ENCODE measurements at regions not wholly inside any gene's neighbourhood (a gene's known extent, or its start where the extent isn't known, plus 50 kb on each side); places are given as distances from the start of the nearest gene placed in this dataset.
"Not testable (repeated sequence)": the region's sequence is repeated elsewhere in the genome, so short reads cannot be mapped to it uniquely, and the experiment has no call there.

- DNase-seq (no peak), ATAC-seq (no peak)
- no peak overlapping the region for H3K27ac ChIP-seq
- H3K27me3 ChIP-seq = no peaks in the 10 kb centered on the region
- TF ChIP-seq CTCF (IDR thresholded peaks at IDR 0.05) = no peak
- H3K4me3 ChIP-seq = no peak overlapping the region
- H3K9me3 ChIP-seq = peaks cover 0 to 8% of the 10 kb centered on the region in 2 donors
- H3K36me3 ChIP-seq = no peaks in the 10 kb centered on the region
- intact Hi-C loops (cut with DNase I) = no loop called here
- no peaks in the 10 kb centered on the region for H3K4me1 ChIP-seq
Measured at GRCh38 chr5:25669645-25670401, 1025.0 kb upstream of the CDH10 start.

- no peak for TF ChIP-seq CTCF (IDR thresholded peaks at IDR 0.05)
- peaks cover 0 to 36% of the 10 kb centered on the region in 2 donors for H3K9me3 ChIP-seq
- intact Hi-C loops (cut with DNase I) = no loop called here
- no peak overlapping the region for H3K4me3 ChIP-seq
- DNase-seq (no peak), ATAC-seq (no peak)
- H3K4me1 ChIP-seq = no peaks in the 10 kb centered on the region
- no peaks in the 10 kb centered on the region for H3K36me3 ChIP-seq
- no peaks in the 10 kb centered on the region for H3K27me3 ChIP-seq
- H3K27ac ChIP-seq = no peak overlapping the region
Measured at GRCh38 chr5:25662610-25663009, 1017.8 kb upstream of the CDH10 start.

GRCh38 chr5:25650316-25650715 is 1005.5 kb upstream of the CDH10 start:
- H3K36me3 ChIP-seq; ATAC-seq; DNase-seq; H3K4me3 ChIP-seq; intact Hi-C loops (cut with DNase I); H3K4me1 ChIP-seq; H3K27me3 ChIP-seq; H3K27ac ChIP-seq: not testable (repeated sequence)
- peaks cover 0 to 25% of the 10 kb centered on the region in 2 donors for H3K9me3 ChIP-seq

GRCh38 chr5:25649628-25650265 is 1005.0 kb upstream of the CDH10 start:
- no peak for ATAC-seq
- Histone ChIP-seq H3K27me3 (no peaks in the 10 kb centered on the region), H3K9me3 (peaks cover 0 to 20% of the 10 kb centered on the region in 2 donors), H3K4me1 (no peaks in the 10 kb centered on the region), H3K4me3 (no peak overlapping the region), H3K27ac (no peak overlapping the region), H3K36me3 (no peaks in the 10 kb centered on the region)
- TF ChIP-seq CTCF (IDR thresholded peaks at IDR 0.05) = no peak
- intact Hi-C loops (cut with DNase I) = no loop called here
- peak in 1 of 4 donors; percentile 67 for DNase-seq

GRCh38 chr5:25646421-25647341 is 1001.9 kb upstream of the CDH10 start:
- ATAC-seq = no peak
- H3K9me3 ChIP-seq = peaks cover 0 to 12% of the 10 kb centered on the region in 2 donors
- no peak overlapping the region for H3K4me3 ChIP-seq
- TF ChIP-seq CTCF (IDR thresholded peaks at IDR 0.05) = no peak
- H3K27ac ChIP-seq = no peak overlapping the region
- intact Hi-C loops (cut with DNase I) = no loop called here
- no peaks in the 10 kb centered on the region for H3K36me3 ChIP-seq
- no peaks in the 10 kb centered on the region for H3K4me1 ChIP-seq
- DNase-seq = no peak
- no peaks in the 10 kb centered on the region for H3K27me3 ChIP-seq

Measured in left lung (tissue), 4 donors.